DND-41 (cell line): ENCODE measurements at regions not wholly inside any gene's neighbourhood (a gene's known extent, or its start where the extent isn't known, plus 50 kb on each side); places are given as distances from the start of the nearest gene placed in this dataset.

Experiments
- ATAC-seq: fragments of 200-7000 bp; cut with Tn5 transposase; 3 replicates; pipeline ENCODE4 v1.9.1; 2021; ENCODE audit warnings: low read depth; ENCODE audit not compliant: insufficient read depth
- DNase-seq: peaks from one replicate; pipeline ENCODE4 v3.0.0-alpha.2; 2020
- H2AFZ ChIP-seq: 2 replicates; pipeline ENCODE4 v1.6.0; 2012; ENCODE audit warnings: low read depth, low read length
- H3K27ac ChIP-seq: 2 replicates; pipeline ENCODE4 v1.5.1; 2012; ENCODE audit warnings: low read length, inconsistent platforms
- H3K27me3 ChIP-seq: fragments of 200-600 bp; sonication (generic); 2 replicates; pipeline ENCODE4 v1.6.0; 2012; ENCODE audit warnings: low read length, mild to moderate bottlenecking, inconsistent platforms; ENCODE audit not compliant: insufficient read depth, poor library complexity
- H3K36me3 ChIP-seq: 2 replicates; pipeline ENCODE4 v1.5.1; 2012; ENCODE audit warnings: low read length, inconsistent platforms; ENCODE audit not compliant: insufficient read depth
- H3K4me1 ChIP-seq: 2 replicates; pipeline ENCODE4 v1.5.1; 2012; ENCODE audit warnings: mild to moderate bottlenecking, low read length; ENCODE audit not compliant: insufficient read depth
- H3K4me2 ChIP-seq: 2 replicates; pipeline ENCODE4 v1.6.0; 2012; ENCODE audit warnings: mild to moderate bottlenecking, moderate library complexity, low read length, inconsistent platforms; ENCODE audit not compliant: insufficient read depth
- H3K4me3 ChIP-seq, 2 experiments: fragments of 200-600 bp in 1 of 2; shearing (Covaris generic) in 1 of 2; 2 replicates each; pipeline ENCODE4 v1.5.1; 2012 to 2016; ENCODE audit warnings: inconsistent platforms in 2 of 2, low read length in 2 of 2, mild to moderate bottlenecking in 2 of 2, low read depth in 1 of 2, moderate library complexity in 1 of 2
- H3K79me2 ChIP-seq: 2 replicates; pipeline ENCODE4 v1.6.0; 2012; ENCODE audit warnings: low read length, inconsistent platforms; ENCODE audit not compliant: insufficient read depth
- H3K9ac ChIP-seq: 2 replicates; pipeline ENCODE4 v1.6.0; 2012; ENCODE audit warnings: low read depth, mild to moderate bottlenecking, inconsistent platforms, low read length, moderate library complexity
- H3K9me3 ChIP-seq: 2 replicates; pipeline ENCODE4 v1.5.1; 2012; ENCODE audit warnings: low read length, moderate library complexity, mild to moderate bottlenecking, inconsistent platforms; ENCODE audit not compliant: insufficient read depth, severe bottlenecking
- H4K20me1 ChIP-seq: 2 replicates; pipeline ENCODE4 v1.6.0; 2012; ENCODE audit warnings: low read length; ENCODE audit not compliant: insufficient read depth
- CTCF ChIP-seq: IDR thresholded peaks from 2 replicates; pipeline ENCODE4 v1.5.1; 2012; ENCODE audit warnings: borderline replicate concordance, low read length, moderate library complexity, mild to moderate bottlenecking; ENCODE audit not compliant: poor library complexity, severe bottlenecking; ENCODE audit errors: extremely low read depth
- EZH2 ChIP-seq: IDR thresholded peaks from 3 replicates; pipeline ENCODE4 v1.6.1; 2012; ENCODE audit warnings: borderline replicate concordance, low read depth, mild to moderate bottlenecking, moderate library complexity, low read length, inconsistent platforms; ENCODE audit not compliant: severe bottlenecking

GRCh38 chr6:40792183-40792582 lies 205.0 kb upstream of the LRFN2 start:
- no peak for TF ChIP-seq EZH2
- no peak for TF ChIP-seq CTCF
- Histone ChIP-seq H4K20me1 (no peaks in the 10 kb centered on the region), H3K27ac (no peak overlapping the region), H3K27me3 (peaks cover 4% of the 10 kb centered on the region), H3K4me1 (peaks cover 14% of the 10 kb centered on the region), H3K9me3 (no peaks in the 10 kb centered on the region), H3K79me2 (no peaks in the 10 kb centered on the region), H3K9ac (no peak overlapping the region), H2AFZ (no peak overlapping the region), H3K4me2 (no peak overlapping the region), H3K36me3 (no peaks in the 10 kb centered on the region), H3K4me3 (no peak overlapping the region)
- ATAC-seq (no peak), DNase-seq (no peak)

DNA sequence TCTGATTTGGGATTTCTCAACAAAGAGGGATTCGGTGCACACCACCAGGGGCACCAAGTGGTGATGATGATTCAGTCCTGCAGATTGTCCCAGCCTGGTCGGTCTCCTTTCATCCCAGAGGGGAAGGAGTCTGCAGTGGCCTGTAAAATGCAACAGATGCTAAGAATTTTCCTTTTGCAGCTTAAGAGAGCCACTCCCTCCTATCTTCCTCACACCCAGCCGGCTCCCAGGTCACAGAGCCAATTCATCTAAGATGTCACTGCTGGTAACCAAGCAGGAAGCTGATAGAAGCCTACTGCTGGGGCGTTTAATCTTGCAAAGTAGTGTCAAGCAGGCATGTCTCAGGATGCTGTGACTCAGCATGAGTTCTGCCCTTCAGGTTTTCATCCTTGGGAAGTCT lies 203.8 kb upstream of the LRFN2 start:
- DNase-seq: no peak
- H3K27me3 ChIP-seq: peaks cover 4% of the 10 kb centered on the region

DNA sequence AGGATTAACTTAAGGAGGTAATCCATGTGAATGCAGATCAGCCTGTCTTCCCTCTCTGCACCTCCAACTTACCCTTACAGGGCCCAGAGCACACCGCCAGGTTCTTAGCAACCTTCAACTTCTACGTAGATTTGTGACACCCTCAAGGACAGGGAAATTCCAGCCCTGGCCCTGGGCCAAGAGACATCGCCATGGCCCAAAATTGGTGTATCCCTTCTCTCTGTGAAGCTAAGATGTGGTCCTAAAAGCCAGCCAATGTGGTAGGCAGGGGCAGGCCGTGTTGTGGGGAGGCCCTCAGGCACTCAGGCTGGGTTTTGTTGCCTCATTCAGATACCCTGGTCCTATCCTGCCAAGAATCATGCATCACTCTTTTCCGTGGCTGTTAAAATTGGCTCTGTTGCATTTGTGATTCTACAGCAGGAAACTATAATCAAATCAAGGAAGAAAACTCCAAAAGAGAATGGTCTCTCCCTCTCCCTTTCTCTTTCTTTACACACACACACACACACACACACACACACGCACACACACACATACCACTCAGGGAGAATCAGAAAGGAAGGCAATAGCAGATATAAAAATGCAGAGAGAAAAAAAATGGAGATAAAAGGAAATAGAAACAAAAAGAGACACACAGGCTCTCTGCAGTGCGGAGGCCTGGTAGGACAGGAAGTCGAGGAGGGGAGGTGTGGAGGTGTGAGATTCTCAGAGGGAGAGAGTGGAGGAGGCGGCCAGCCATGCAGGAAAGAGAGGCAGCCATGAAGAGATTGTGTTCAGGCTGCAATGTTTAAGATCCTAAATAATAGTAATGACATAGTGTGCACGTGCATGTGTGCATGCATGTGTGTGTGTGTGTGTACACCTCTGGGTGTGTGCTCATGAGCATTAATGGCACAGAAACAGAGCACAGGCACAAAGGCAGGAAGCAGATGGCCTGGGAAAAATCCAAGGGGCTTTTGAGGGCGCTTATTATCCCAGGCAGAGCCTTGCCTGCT lies 201.8 kb upstream of the LRFN2 start:
- H3K4me2 ChIP-seq: peak overlapping the region; percentile 16; the same call in 1 of the 2 replicates
- no peak overlapping the region for H3K4me3 ChIP-seq
- H3K36me3 ChIP-seq: no peaks in the 10 kb centered on the region
- TF ChIP-seq EZH2 (no peak), CTCF (no peak)
- H3K4me1 ChIP-seq: peaks cover 14% of the 10 kb centered on the region
- no peaks in the 10 kb centered on the region for H3K79me2 ChIP-seq
- ATAC-seq (peak; percentile 99), DNase-seq (peak; percentile 69)
- no peak overlapping the region for H3K9ac ChIP-seq
- no peaks in the 10 kb centered on the region for H3K9me3 ChIP-seq
- peak overlapping the region; percentile 58 for H2AFZ ChIP-seq
- H3K27ac ChIP-seq: peak overlapping the region; percentile 36; the same call in 1 of the 2 replicates
- H4K20me1 ChIP-seq: no peaks in the 10 kb centered on the region
- no peaks in the 10 kb centered on the region for H3K27me3 ChIP-seq

More for the DNA sequence above, 203.8 kb upstream of the LRFN2 start:
- Histone ChIP-seq H3K4me3 (no peak overlapping the region), H4K20me1 (no peaks in the 10 kb centered on the region), H3K9me3 (no peaks in the 10 kb centered on the region), H3K4me1 (peaks cover 14% of the 10 kb centered on the region), H3K79me2 (no peaks in the 10 kb centered on the region), H3K27ac (no peak overlapping the region), H3K4me2 (no peak overlapping the region), H3K36me3 (no peaks in the 10 kb centered on the region), H3K9ac (no peak overlapping the region), H2AFZ (no peak overlapping the region)
- TF ChIP-seq EZH2 (no peak), CTCF (no peak)
- ATAC-seq: no peak
